HK-2 (cell line): ENCODE measurements at regions not wholly inside any gene's neighbourhood (a gene's known extent, or its start where the extent isn't known, plus 50 kb on each side); places are given as distances from the start of the nearest gene placed in this dataset.

Experiments
- DNase-seq: peaks from one replicate; pipeline ENCODE4 v3.0.0-alpha.2; 2018; ENCODE audit not compliant: unreplicated experiment

DNA sequence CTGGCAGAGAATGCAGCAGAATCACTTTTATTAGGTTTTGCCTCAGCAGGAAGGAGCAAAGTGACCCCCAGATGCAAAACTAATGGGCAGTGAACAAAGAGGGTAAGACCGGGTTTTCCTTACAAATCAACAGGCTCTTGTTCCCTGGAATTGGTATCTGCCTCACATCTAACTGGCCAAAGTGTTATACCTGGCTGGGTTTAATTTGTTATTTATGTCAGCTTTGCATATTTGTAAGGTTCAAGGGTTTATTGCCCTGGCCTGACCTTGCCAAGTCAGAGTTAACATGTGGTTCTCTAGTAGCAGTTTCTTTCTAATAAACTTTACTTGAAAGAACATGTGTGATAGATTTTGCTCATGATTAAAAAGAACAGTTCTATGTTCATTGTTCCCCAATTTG lies 431.7 kb upstream of the NR2F2 start:
- no peak for DNase-seq

DNA sequence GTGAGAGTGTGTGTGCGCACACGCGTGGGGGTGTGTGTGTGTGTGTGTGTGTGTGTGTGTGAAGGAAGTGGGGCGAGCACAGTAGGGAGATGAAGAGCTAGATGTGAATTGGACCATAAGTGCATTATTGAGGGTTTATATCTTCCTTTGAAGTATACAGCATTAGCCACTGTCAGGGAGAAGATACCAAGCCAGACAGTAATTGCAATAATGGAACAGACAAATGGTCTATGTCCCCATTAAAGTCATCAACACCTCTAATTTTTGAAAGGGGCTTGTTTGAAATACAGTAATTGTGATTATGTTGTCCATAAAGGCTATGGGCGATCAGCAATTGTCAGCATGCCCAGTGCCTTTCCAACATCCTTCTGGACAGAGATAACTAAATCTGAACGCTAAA lies 429.2 kb upstream of the NR2F2 start:
- DNase-seq, result no peak

DNA sequence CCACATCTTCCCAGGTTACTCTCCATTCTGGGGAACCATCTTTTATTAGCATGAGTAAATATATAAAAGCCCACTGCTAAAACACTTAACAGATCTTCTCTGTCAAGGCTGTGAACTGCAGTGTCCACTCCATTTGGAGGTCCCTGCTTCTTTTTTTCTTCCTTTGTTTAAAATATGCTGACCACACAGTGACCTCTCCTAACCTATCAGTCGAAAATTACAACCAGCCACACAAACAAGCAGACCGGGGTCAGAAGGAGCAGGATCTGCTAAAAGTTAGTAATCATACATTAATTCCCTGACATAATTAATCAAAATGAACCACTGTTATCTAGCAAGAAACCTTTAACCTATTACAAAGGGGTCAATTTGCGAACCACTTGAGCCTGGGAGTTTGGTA lies 427.9 kb upstream of the NR2F2 start:
- no peak for DNase-seq

DNA sequence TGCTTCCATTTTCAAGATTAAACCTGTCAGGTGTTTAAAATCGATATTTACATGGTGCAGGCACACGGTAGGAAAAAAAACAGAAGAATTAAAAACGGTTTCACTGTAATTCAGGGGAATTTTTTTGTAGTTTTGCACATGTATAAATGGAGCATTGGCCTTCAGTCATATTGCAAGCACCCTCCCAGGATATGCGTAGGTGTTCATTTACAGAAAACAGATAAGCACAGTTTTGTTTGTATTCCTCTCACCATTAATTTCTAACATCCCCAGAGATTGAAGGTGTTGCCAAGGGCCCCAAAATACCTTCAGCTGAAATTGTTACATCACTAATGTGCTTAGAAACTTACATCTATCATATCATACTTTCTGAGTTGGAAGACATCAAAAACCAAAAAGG lies 427.1 kb upstream of the NR2F2 start:
- DNase-seq, result no peak

DNA sequence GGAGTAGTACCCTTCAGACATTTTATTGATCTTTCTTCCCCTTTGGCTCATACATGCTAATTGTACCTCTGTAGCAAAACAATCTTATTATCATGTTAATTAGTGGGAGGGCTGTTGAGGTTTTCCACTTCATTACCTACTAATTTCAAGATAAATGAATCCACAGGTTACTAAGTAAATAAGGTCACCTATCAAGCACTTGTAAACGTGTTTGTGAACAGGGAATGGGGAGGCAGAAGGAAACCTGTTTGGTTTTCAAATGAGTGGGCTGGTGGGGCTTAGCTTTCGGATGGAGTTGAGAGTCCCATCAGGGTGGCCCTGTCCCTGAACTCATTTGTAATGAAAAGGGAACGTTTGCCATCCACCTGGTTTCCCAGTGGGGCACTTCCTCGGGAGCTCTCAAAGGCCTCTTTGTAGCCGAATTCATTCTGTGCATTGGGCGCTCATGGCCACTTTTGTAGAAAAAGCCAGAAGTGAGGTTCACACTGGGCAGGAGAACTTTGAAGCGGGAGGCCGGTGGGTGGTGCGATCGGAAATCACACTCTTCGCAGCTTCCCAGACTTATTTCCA lies 419.8 kb upstream of the NR2F2 start:
- DNase-seq, result no peak

DNA sequence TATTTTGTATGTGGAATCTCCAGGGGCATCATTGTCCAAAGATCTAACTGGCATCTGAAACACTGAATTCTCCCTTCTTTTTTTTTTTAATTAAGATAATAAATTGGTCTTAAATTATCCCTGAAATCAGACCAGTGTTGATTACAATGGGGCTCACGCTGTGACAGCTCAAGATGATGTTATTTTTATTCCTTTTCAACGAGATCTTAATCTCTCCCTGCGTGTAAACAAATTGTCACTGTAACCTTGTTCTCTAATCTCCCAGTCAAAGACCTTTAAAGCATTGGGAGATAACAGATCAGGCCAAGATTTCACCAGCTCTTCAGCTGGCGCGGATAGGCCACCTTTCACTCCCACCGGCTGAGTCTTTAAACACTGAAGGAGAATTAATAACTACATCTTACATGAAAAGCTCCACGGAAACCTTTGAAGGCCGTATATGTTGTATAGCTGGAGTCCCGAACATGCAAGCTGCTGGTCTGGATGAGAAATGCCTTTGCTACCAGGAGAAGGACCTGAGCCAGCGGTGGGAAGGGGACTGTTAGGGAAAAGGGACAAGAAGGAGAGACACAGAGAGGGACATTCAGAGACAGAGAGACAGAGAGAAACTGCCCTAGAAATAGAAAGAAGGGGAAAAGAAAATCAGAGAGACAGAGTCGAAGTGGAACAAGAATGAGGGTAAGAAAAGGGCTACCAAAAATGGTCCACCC lies 418.8 kb upstream of the NR2F2 start:
- DNase-seq, result no peak

DNA sequence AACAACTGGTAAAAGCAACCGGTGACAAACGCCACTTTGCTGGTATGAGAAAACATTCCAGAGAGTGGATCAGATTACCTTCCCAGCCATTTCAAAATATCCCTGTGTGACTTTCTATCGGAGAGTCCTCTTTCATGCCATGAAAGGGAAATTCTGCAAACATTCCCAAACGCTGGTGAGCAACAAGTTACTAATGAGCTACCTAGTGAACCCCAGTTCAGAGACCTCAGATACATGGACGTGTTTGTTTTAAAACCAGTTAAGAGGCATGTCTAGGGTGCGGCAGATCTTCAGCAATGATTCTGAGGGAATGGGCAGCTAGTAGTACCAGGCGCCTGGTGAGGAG lies 418.2 kb upstream of the NR2F2 start:
- DNase-seq, result no peak

DNA sequence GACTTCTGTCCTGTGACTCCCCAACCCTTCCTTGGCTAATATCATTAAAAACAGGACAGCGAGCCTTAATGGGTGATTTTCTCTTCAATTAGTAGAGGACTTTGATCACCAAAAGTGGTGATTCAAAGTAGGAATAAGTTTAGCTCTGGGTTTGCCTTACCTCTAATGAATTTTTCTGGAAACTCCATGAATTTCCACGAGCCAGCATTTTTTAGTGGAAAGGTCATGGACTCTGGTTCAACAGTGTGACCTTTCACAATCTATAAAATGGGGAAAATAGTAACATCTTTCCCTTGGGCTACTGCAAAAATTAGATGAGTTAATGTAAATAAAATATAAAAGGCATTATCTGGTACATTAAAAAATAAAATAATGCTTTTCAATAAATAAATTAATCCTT lies 417.8 kb upstream of the NR2F2 start:
- DNase-seq, result no peak

DNA sequence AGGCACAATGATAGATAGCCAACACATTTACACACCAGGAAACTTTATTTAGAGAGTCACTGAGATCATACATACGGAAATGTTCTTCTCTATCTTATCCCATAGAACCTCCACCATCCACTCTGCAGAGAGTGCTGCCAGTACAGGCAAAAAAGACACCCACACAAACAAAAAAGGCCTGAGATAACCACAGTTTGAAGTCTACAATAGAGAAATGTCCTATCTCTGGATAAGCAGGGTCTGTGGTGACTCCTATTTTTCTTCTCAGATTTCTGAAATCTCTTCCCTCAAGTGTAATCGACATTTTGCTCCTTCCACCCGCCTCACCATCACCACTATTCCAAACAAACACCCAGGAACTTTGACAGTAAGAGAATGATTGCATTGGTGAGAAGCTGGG lies 413.9 kb upstream of the NR2F2 start:
- DNase-seq, result no peak

DNA sequence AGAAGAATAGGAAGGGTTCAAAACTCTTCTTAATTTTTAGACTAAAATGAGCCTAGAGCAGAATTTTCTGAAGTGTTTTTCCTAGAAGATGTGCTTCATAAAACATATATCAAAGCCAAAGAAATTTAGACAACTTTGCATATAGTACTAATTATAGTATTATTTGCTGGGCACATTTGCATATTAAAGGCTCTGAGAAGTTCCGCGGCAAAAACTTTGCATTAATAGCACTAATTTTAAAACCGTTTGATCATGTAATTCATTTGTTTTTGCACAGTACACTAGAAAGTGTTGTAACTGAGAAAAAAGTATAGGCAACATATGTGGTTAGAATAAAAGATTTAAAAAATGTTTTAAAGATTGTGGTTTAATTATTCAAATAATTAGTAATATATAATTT lies 412.0 kb upstream of the NR2F2 start:
- no peak for DNase-seq

DNA sequence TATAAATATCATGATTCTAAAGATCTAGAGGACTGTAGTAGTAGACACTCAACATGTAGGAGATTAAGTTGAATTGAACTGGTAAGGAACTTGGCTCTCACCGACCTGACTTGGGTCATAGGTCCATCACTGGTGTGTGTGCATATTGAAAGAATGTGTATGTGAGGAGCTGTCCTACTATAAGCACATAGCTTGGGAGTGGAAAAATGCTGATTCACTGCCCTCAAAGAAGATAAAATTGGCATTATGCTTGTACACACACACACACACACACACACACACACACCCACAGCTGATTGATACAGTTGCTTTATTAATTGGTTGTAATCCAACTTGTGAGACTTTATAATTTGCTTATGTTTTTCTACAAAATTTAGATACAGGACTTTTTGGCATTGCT lies 411.0 kb upstream of the NR2F2 start:
- DNase-seq, result no peak

DNA sequence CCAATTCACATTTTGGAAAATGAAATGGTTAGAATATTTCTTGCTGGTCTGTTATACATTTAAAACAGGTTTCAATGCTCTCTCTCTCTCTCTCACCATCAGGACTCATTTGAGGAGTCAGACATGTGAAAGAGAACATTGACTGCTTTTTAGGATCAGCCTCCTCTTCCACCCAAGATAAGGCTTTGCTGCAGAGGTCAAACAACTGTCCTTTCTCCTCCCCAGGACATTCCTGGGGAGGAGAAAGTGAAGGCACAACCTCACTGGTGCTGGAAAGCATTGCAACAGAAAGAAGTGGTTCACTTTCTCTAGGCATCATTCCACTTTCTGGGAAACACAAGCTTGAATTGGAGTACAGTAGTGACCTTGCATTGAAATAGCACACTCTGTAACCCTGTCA lies 409.1 kb upstream of the NR2F2 start:
- DNase-seq, result no peak

DNA sequence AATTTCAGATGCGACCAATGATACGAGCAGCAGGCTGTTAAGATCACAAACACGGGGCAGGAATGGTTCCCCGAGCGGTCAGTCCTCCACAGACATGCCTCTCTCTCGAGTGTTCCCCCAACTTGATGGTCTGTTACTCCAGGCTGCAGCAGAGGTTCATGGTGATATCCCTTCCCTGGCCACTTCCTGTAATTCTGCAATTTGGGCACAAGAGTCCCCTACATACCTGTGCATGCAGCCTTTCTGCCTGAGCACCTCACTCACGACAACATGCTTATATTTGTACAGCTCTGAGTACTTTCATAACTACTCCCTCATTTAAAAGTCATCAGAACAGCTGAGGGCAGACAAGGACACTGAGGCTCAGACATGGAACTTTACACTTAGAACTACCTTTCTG lies 408.1 kb upstream of the NR2F2 start:
- no peak for DNase-seq

DNA sequence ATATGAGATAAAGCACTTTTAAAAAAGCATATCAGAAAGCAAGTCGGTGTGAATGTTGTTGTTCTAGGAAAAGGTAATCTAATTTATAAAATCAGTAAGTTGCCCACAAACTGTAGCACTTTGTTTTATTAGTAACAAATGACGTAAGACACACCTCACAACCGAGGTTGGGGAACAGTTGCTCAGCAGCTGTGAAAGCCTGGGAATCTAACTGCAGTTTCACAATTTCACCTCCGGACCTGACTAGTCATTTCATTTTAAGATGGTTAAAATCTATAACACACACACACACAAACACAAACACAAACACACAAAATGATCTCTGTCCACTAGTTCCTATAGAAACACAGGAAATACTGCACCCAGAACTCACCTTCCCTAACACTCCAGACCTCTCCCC lies 406.7 kb upstream of the NR2F2 start:
- DNase-seq, result no peak

DNA sequence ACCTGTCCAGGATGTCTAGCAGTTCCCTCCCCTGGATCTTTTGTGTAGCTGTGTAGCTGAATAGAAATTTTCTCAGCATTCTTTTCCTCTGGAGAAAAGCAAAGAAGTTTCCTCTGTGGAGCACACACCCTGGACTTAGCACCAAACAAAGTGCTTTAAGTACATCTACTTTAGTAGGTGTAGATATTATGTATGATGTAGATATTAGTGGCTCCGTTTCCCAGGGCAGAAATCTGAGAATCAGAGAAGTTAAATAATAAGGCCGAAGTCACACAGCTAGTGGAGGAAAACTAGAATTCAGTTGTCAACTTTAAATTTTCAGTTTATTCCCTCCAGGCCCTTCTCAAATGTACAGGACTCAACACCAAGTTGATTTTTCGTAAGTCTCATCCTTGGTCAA lies 401.7 kb upstream of the NR2F2 start:
- no peak for DNase-seq

DNA sequence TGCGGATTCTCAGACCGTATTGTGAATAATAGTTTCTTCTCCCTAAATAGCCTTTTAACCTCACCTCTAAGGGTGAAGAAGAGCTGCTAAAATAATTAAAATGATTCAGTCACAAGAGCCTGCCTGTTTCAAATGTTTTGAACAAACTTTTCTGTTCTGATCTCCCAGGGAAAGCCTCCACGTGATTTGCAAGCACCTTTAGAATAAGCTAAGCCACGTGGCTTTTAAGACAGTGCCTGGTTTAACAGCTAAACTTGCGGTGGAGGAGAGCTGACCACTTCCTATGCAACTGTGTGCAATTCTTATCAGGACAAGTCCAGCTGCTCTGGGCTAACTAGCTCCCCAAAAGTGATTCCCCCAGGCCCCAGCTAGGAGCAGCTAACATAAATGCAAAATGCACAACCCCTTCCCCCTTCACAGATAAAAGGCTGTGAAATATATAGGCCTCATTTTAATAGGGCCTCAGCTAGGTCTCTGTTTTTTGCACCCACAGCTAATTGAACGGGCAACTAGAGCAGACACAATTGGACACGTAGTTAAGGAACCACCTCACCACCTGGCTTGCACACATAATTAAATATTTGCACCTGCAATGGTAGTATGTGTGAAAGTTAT lies 401.2 kb upstream of the NR2F2 start:
- DNase-seq, result no peak

DNA sequence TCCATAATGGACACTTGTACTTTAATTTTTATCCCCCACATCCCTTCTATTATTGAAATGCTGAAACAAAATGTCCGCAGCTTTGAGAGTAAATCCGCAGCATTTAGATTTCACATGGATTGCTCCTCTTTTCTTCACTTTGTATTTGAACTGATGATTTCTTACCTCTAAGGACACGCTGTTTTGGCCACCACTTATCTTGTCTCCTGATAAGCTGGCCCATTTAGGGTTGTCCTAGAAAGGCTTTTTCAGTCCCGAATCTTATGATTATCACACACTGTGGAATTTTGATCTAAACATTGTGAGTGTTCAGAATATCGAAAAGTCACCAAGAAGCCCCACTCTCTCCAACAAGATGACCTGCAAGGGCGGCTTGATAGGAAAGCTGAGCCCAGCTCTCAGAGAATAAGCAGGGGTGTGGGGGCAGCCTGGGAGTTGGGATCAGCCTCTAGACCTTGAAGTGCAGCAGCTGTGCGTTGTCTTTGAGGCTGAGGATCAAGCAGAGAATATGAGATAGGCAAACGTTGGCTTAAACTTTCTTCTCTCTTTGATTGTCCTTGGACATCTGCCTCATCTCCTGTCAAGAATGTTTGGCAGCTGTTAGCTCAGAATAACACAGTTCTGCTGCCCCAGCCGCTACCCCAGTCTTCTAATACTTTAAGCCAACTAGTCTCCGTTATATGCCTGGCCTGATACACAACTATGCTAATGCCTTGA lies 399.7 kb upstream of the NR2F2 start:
- no peak for DNase-seq

DNA sequence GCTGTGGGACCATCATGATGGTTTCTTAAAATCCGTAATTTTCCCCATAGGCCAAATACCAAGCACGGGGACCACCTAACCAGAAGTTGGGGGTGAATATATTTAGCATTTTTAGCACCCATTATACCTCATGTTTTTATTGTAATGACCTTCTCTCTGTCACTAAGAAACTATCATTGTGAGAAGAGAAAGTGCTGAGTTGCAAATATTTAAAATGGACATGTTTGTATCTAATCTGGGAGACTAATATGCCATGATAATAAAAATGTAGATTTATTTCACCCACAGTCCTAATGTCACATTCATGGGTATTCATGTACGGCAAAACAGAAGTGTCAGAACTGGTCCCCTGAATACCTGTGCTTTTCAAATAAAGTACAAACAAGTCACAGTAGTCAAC lies 398.9 kb upstream of the NR2F2 start:
- DNase-seq, result no peak

DNA sequence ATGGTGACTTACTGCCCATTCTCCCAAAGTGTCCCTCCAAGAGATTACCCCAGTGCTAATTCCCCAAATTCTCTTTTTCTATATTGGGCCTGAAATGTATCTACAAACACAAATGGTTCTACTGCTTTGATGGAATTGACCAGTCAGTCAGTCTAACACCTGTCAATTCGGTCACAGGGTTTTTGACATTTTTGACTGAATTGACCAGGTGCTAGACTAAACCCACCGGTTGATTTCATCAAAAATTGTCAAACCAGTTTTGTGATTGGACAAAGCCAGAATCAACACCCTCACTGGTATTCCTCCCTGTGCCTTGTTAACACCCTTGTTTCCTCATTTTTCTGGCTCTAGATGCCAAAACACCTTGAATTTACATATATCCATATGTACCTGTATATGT lies 398.4 kb upstream of the NR2F2 start:
- DNase-seq, result no peak

DNA sequence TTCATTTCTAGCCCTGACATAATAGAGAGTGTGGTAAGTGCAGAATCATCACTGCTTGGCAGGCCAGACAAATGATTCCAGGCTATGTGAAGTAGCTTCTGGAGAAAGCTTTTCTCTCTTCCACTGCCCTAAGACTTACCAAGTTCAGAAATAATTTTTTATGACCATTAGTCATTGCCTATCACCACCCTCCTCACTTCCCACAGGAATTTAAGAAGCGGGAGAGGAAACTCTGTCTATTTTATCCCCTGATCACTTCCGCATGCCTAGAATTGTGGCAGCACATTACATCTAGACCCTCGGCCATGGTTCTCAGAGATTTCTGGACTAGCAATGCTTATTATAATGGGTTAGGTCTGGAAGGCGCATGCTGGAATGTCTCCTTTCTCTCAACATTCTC lies 397.8 kb upstream of the NR2F2 start:
- DNase-seq, result no peak

DNA sequence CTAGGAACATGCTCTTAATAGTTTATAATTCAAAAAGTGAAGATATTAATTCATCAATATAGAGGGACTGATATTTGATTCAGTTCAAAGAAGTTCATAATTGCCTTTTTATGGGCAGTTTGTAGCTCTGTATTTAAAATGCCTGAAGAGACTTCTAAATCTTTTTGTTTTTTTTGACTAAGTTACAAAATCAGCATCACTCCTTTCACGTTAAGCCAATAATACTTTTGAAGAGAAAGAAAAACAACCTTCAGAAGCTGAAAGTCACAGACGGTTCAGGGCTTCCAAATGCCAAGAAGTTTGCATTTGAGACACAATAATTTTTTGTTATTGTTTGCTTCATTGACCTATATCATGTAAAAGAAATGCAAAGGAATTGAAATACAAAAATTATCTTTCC lies 394.6 kb upstream of the NR2F2 start:
- no peak for DNase-seq

DNA sequence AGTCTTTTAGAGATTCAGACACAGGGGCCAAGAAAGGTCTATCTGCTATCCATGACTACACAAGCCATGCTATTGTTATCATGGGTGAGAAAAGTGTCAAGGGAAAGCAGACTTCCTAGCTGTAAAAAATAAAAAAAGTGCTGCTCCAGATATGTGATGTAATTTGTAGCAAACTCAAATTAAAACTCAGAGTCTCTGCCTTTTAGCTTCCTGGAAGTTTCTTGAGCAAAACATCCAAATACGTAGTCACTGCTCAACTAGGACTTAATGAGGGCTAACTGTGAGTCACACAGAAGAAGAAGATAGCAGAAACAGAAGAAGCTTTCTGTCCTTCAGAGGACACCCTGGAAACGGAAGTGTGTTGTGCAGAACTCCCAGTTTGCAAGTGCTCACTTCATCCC lies 393.4 kb upstream of the NR2F2 start:
- no peak for DNase-seq

DNA sequence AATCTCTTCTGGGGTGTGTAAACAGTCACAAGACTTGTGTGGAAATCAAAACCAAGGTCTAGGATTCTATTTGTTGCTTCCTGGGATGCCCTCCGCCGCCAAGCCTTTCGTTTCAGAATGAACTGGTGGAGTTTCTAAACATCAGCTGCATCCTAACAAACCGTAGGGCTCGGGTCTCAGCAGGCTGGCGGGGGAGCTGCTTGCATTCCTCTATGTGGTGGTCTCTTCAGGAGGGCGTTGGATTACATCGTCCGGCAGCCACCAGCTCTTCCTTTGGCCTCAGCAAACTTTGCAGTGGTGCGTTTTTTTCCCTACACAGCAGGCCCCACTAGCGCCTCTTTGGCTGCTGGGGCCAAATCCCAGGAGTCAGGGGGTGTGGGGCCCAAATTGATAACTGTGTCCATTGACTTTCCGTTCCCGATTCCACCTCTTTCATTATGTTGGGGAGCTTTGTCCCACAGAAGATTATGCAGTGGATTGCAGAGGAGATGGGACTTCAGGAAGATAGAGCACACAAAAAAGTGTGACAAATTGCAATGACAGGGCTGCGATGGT lies 390.0 kb upstream of the NR2F2 start:
- DNase-seq, result no peak
